SK-N-SH (cell line): ENCODE measurements at regions not wholly inside any gene's neighbourhood (a gene's known extent, or its start where the extent isn't known, plus 50 kb on each side); places are given as distances from the start of the nearest gene placed in this dataset.

Source experiments
- CTCF ChIA-PET: fragments of 300-600, 350-600 bp; formaldehyde crosslinking; extraction: SDS; loops from one replicate; lab custom pipeline; 2021; lab: Yijun Ruan, JAX
- POLR2A ChIA-PET: fragments of 350-600 bp; sonication (Branson Sonifier 250); formaldehyde crosslinking; extraction: SDS; loops from one replicate; lab custom pipeline; 2020; ENCODE audit warnings: antibody characterized with exemption, inconsistent platforms; lab: Yijun Ruan, JAX
- DNase-seq: peaks from one replicate; pipeline ENCODE4 v3.0.0; 2012
- H2AFZ ChIP-seq: fragments of 200-600 bp; sonication (generic); 2 replicates; pipeline ENCODE4 v1.8.1; 2016; ENCODE audit warnings: antibody characterized with exemption, mild to moderate bottlenecking, low read depth
- H3F3A ChIP-seq: fragments of 200-600 bp; sonication (generic); replicated peaks from 2 replicates; pipeline ENCODE3; 2016; ENCODE audit warnings: antibody characterized with exemption, mild to moderate bottlenecking; ENCODE audit not compliant: insufficient read depth
- H3K27ac ChIP-seq, 2 experiments: fragments of 200-500 bp in 1 of 2; fragments of 200-600 bp in 1 of 2; sonication (Bioruptor generic) in 1 of 2; sonication (generic), shearing (Covaris generic) in 1 of 2; 2 replicates each; pipeline versions ENCODE4 v1.5.1 to v1.6.1; 2014 to 2016; ENCODE audit warnings: low read depth in 2 of 2, inconsistent platforms in 1 of 2, low read length in 1 of 2, mild to moderate bottlenecking in 1 of 2, mixed read lengths in 1 of 2
- H3K27me3 ChIP-seq: fragments of 200-600 bp; sonication (generic), shearing (Covaris generic); 2 replicates; pipeline ENCODE4 v1.6.1; 2016; ENCODE audit warnings: mixed run types; ENCODE audit not compliant: insufficient read depth
- H3K36me3 ChIP-seq, 2 experiments: fragments of 200-500 bp in 1 of 2; fragments of 200-600 bp in 1 of 2; sonication (Bioruptor generic) in 1 of 2; sonication (generic) in 1 of 2; replicated peaks in 1 of 2; 2 replicates each; pipeline versions ENCODE3 to v1.5.1; 2014 to 2016; ENCODE audit warnings: low read length in 1 of 2, mild to moderate bottlenecking in 1 of 2; ENCODE audit not compliant: insufficient read depth in 2 of 2, control insufficient read depth in 1 of 2
- H3K4me1 ChIP-seq, 2 experiments: fragments of 200-500 bp in 1 of 2; fragments of 200-600 bp in 1 of 2; sonication (Bioruptor generic) in 1 of 2; sonication (generic), shearing (Covaris generic) in 1 of 2; 2 replicates each; pipeline versions ENCODE4 v1.5.1 to v1.6.1; 2014 to 2016; ENCODE audit warnings: low read depth in 1 of 2, low read length in 1 of 2, mixed run types in 1 of 2; ENCODE audit not compliant: insufficient read depth in 2 of 2, control insufficient read depth in 1 of 2
- H3K4me2 ChIP-seq: fragments of 200-600 bp; sonication (generic), shearing (Covaris generic); 2 replicates; pipeline ENCODE4 v1.6.1; 2017; ENCODE audit warnings: mixed run types
- H3K4me3 ChIP-seq, 2 experiments: fragments of 200-500 bp in 1 of 2; fragments of 200-600 bp in 1 of 2; sonication (Bioruptor generic) in 1 of 2; sonication (generic), shearing (Covaris generic) in 1 of 2; 2 replicates each; pipeline versions ENCODE4 v1.5.1 to v1.8.1; 2014 to 2016; ENCODE audit warnings: low read depth in 2 of 2, inconsistent platforms in 1 of 2, low read length in 1 of 2, mild to moderate bottlenecking in 1 of 2, mixed read lengths in 1 of 2, moderate library complexity in 1 of 2
- H3K79me2 ChIP-seq: fragments of 200-600 bp; sonication (generic); 2 replicates; pipeline ENCODE4 v1.8.1; 2017; ENCODE audit warnings: mild to moderate bottlenecking; ENCODE audit not compliant: insufficient read depth
- H3K9ac ChIP-seq: fragments of 200-600 bp; sonication (generic); 2 replicates; pipeline ENCODE4 v1.6.1; 2017; ENCODE audit warnings: mixed run types
- H3K9me2 ChIP-seq: fragments of 200-600 bp; sonication (generic); 2 replicates; pipeline ENCODE4 v1.6.1; 2017; ENCODE audit warnings: mixed run types
- H3K9me3 ChIP-seq: fragments of 200-600 bp; sonication (generic); 2 replicates; pipeline ENCODE4 v1.6.1; 2017; ENCODE audit warnings: mixed run types, mild to moderate bottlenecking, moderate library complexity
- H4K20me1 ChIP-seq: fragments of 200-600 bp; sonication (generic); 2 replicates; pipeline ENCODE4 v1.6.1; 2017; ENCODE audit warnings: mild to moderate bottlenecking, mixed run types; ENCODE audit not compliant: insufficient read depth
- CTCF ChIP-seq: fragments of 200-600 bp; sonication (generic); IDR thresholded peaks from 2 replicates; pipeline ENCODE4 v1.6.1; 2017; ENCODE audit warnings: antibody characterized with exemption, mild to moderate bottlenecking, moderate library complexity
- EZH2phosphoT487 ChIP-seq: fragments of 200-600 bp; sonication (generic); IDR thresholded peaks from 2 replicates; pipeline ENCODE4 v1.6.1; 2017; ENCODE audit warnings: low read depth, mixed run types, mild to moderate bottlenecking, antibody characterized with exemption, moderate library complexity, borderline replicate concordance
- GABPA ChIP-seq: IDR thresholded peaks from 2 replicates; pipeline ENCODE4 v1.4.0; 2012; ENCODE audit warnings: low read depth, mild to moderate bottlenecking
- MAX ChIP-seq: IDR thresholded peaks from 2 replicates; pipeline ENCODE4 v1.4.0; 2012; ENCODE audit warnings: low read depth
- MXI1 ChIP-seq: IDR thresholded peaks from 2 replicates; pipeline ENCODE4 v1.6.1; 2012; ENCODE audit warnings: mild to moderate bottlenecking, low read depth, low read length, improper control_type of control experiment
- NFIC ChIP-seq: IDR thresholded peaks from 2 replicates; pipeline ENCODE4 v1.4.0; 2012; ENCODE audit warnings: borderline replicate concordance
- NRF1 ChIP-seq: IDR thresholded peaks from 2 replicates; pipeline ENCODE4 v1.6.1; 2012; ENCODE audit warnings: low read depth, mild to moderate bottlenecking, low read length
- RCOR1 ChIP-seq: fragments of 150-350 bp; IDR thresholded peaks from 2 replicates; pipeline ENCODE4 v1.6.1; 2017; ENCODE audit warnings: antibody characterized with exemption, low read length
- RXRA ChIP-seq: IDR thresholded peaks from 2 replicates; pipeline ENCODE4 v1.4.0; 2012; ENCODE audit warnings: low read depth, mild to moderate bottlenecking, borderline replicate concordance
- SIN3A ChIP-seq: IDR thresholded peaks from 2 replicates; pipeline ENCODE4 v1.6.1; 2012; ENCODE audit warnings: low read depth, mild to moderate bottlenecking, low read length, moderate library complexity, borderline replicate concordance
- SMC3 ChIP-seq: IDR thresholded peaks from 2 replicates; pipeline ENCODE4 v1.6.1; 2012; ENCODE audit warnings: low read depth, low read length, improper control_type of control experiment
- TAF1 ChIP-seq: IDR thresholded peaks from 2 replicates; pipeline ENCODE4 v1.6.1; 2012; ENCODE audit warnings: low read depth, mild to moderate bottlenecking, low read length, moderate library complexity, borderline replicate concordance
- TCF12 ChIP-seq: IDR thresholded peaks from 2 replicates; pipeline ENCODE4 v1.4.0; 2012
- TEAD4 ChIP-seq: IDR thresholded peaks from 2 replicates; pipeline ENCODE4 v1.4.0; 2012; ENCODE audit warnings: mild to moderate bottlenecking, borderline replicate concordance; ENCODE audit not compliant: insufficient read depth
- USF2 ChIP-seq: fragments of 150-350 bp; IDR thresholded peaks from 2 replicates; pipeline ENCODE4 v1.6.1; 2017; ENCODE audit warnings: antibody characterized with exemption, low read length, low read depth, borderline replicate concordance
- YY1 ChIP-seq: IDR thresholded peaks from 2 replicates; pipeline ENCODE4 v1.4.0; 2012; ENCODE audit warnings: low read depth, mild to moderate bottlenecking
- WGBS: methylation state at CpG from one replicate; pipeline ENCODE4 v1.1.6; 2017; ENCODE audit warnings: low lambda C conversion rate; 5-methylcytosine and 5-hydroxymethylcytosine counted together

- CTCF ChIA-PET, result interaction anchor here (1.0 to 3.2 kb wide), 2 partner anchors 12 to 32 kb away, joined by 3 to 16 read pairs; no protein-coding TSS in a partner anchor
- Histone ChIP-seq H3K4me3 (no peak overlapping the region), H3K9me3 (no peaks in the 10 kb centered on the region), H3K9ac (no peak overlapping the region), H3F3A (no peaks in the 10 kb centered on the region), H3K4me2 (no peak overlapping the region), H2AFZ (no peak overlapping the region), H3K79me2 (no peaks in the 10 kb centered on the region), H3K36me3 (no peaks in the 10 kb centered on the region), H3K4me1 (no peaks in the 10 kb centered on the region), H3K9me2 (no peaks in the 10 kb centered on the region), H4K20me1 (no peaks in the 10 kb centered on the region), H3K27me3 (no peaks in the 10 kb centered on the region), H3K27ac (no peak overlapping the region)
- POLR2A ChIA-PET, result no interaction called here
- TF ChIP-seq MXI1, result no peak
- no peak for TF ChIP-seq RXRA
- TF ChIP-seq GABPA, result no peak
- TF ChIP-seq TCF12, result no peak
- TF ChIP-seq NFIC, result no peak
- no peak for TF ChIP-seq SIN3A
- no peak for TF ChIP-seq MAX
- no peak for TF ChIP-seq CTCF
- no peak for TF ChIP-seq TAF1
- TF ChIP-seq YY1, result no peak
- no peak for TF ChIP-seq SMC3
- no peak for TF ChIP-seq EZH2phosphoT487
- TF ChIP-seq NRF1, result no peak
- no peak for TF ChIP-seq RCOR1
- TF ChIP-seq USF2, result no peak
- TF ChIP-seq TEAD4, result no peak
- 58% methylated on average over 8 of the region's 8 CpGs for WGBS
- no peak for DNase-seq
Observed at GRCh38 chr13:26998292-26998691, 173.3 kb downstream of the USP12 start.
